ENCODE measurements at regions not wholly inside any gene's neighbourhood (a gene's known extent, or its start where the extent isn't known, plus 50 kb on each side); places are given as distances from the start of the nearest gene placed in this dataset.

- TF ChIP-seq CTCF (conservative IDR thresholded peaks at IDR 0.05; ENCODE audit: low read depth, low read length): no peak
- TF ChIP-seq EZH2 (IDR thresholded peaks at IDR 0.05; ENCODE audit: low read length, unreplicated experiment): no peak
Observed at GRCh38 chr10:78718032-78718572, 350.7 kb upstream of the ZMIZ1 start.

Data from PC-3 (cell line).